Osteoblast (primary cell): ENCODE measurements at regions not wholly inside any gene's neighbourhood (a gene's known extent, or its start where the extent isn't known, plus 50 kb on each side); places are given as distances from the start of the nearest gene placed in this dataset.

Experiments
- DNase-seq: peaks from one replicate; pipeline ENCODE4 v3.0.0; 2011; ENCODE audit warnings: low spot score, mixed read lengths; ENCODE audit not compliant: insufficient read length; ENCODE audit errors: missing footprints
- H2AFZ ChIP-seq: 2 replicates; pipeline ENCODE4 v1.6.0; 2011; ENCODE audit warnings: mild to moderate bottlenecking, low read length
- H3K27ac ChIP-seq: 2 replicates; pipeline ENCODE4 v1.5.1; 2011; ENCODE audit warnings: mild to moderate bottlenecking, low read depth, low read length, moderate library complexity
- H3K27me3 ChIP-seq: 2 replicates; pipeline ENCODE4 v1.6.0; 2012; ENCODE audit warnings: mild to moderate bottlenecking, control low read depth, inconsistent platforms, low read length, moderate library complexity; ENCODE audit not compliant: insufficient read depth
- H3K36me3 ChIP-seq: 2 replicates; pipeline ENCODE4 v1.5.1; 2011; ENCODE audit warnings: mild to moderate bottlenecking, low read length, control low read depth, moderate library complexity; ENCODE audit not compliant: insufficient read depth
- H3K4me1 ChIP-seq: 2 replicates; pipeline ENCODE4 v1.5.1; 2011; ENCODE audit warnings: mild to moderate bottlenecking, low read length, control low read depth, moderate library complexity; ENCODE audit not compliant: insufficient read depth
- H3K4me2 ChIP-seq: 2 replicates; pipeline ENCODE4 v1.6.0; 2011; ENCODE audit warnings: mild to moderate bottlenecking, low read length; ENCODE audit not compliant: insufficient read depth
- H3K4me3 ChIP-seq: fragments of 200-600 bp; sonication (generic); 3 replicates; pipeline ENCODE4 v1.5.1; 2012; ENCODE audit warnings: mild to moderate bottlenecking, low read length, inconsistent platforms; ENCODE audit not compliant: insufficient read depth
- H3K79me2 ChIP-seq: 2 replicates; pipeline ENCODE4 v1.6.0; 2012; ENCODE audit warnings: mild to moderate bottlenecking, low read length, control low read depth, inconsistent platforms; ENCODE audit not compliant: insufficient read depth
- H3K9me3 ChIP-seq: 2 replicates; pipeline ENCODE4 v1.5.1; 2011; ENCODE audit warnings: low read depth, low read length, control low read depth
- H4K20me1 ChIP-seq: 2 replicates; pipeline ENCODE4 v1.6.0; 2012; ENCODE audit warnings: mild to moderate bottlenecking, low read length, control low read depth; ENCODE audit not compliant: insufficient read depth
- TF ChIP-seq, protein P1 (sequence below): IDR thresholded peaks from 2 replicates; pipeline ENCODE4 v1.5.1; 2011; ENCODE audit warnings: mild to moderate bottlenecking, low read depth, low read length, moderate library complexity; ENCODE audit errors: extremely low read depth

- TF ChIP-seq, protein P1, sequence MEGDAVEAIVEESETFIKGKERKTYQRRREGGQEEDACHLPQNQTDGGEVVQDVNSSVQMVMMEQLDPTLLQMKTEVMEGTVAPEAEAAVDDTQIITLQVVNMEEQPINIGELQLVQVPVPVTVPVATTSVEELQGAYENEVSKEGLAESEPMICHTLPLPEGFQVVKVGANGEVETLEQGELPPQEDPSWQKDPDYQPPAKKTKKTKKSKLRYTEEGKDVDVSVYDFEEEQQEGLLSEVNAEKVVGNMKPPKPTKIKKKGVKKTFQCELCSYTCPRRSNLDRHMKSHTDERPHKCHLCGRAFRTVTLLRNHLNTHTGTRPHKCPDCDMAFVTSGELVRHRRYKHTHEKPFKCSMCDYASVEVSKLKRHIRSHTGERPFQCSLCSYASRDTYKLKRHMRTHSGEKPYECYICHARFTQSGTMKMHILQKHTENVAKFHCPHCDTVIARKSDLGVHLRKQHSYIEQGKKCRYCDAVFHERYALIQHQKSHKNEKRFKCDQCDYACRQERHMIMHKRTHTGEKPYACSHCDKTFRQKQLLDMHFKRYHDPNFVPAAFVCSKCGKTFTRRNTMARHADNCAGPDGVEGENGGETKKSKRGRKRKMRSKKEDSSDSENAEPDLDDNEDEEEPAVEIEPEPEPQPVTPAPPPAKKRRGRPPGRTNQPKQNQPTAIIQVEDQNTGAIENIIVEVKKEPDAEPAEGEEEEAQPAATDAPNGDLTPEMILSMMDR: no peak
- H4K20me1 ChIP-seq: no peaks in the 10 kb centered on the region
Measured at GRCh38 chr12:88867510-88867909, 287.2 kb upstream of the KITLG start.

GRCh38 chr12:88866881-88867280 lies 286.6 kb upstream of the KITLG start:
- H3K27ac ChIP-seq: no peak overlapping the region
- H2AFZ ChIP-seq: no peak overlapping the region
- H3K27me3 ChIP-seq: no peaks in the 10 kb centered on the region
- no peaks in the 10 kb centered on the region for H3K36me3 ChIP-seq
- DNase-seq: no peak
- H3K4me2 ChIP-seq: no peak overlapping the region
- peaks cover 7% of the 10 kb centered on the region for H3K4me1 ChIP-seq
- no peak overlapping the region for H3K4me3 ChIP-seq
- no peaks in the 10 kb centered on the region for H3K79me2 ChIP-seq
- H4K20me1 ChIP-seq: no peaks in the 10 kb centered on the region
- H3K9me3 ChIP-seq: no peaks in the 10 kb centered on the region
- TF ChIP-seq, protein P1: no peak

More at GRCh38 chr12:88867510-88867909, 287.2 kb upstream of the KITLG start:
- Histone ChIP-seq H3K4me3 (no peak overlapping the region), H3K9me3 (no peaks in the 10 kb centered on the region), H3K27ac (no peak overlapping the region), H3K36me3 (no peaks in the 10 kb centered on the region), H3K79me2 (no peaks in the 10 kb centered on the region), H3K4me2 (no peak overlapping the region), H2AFZ (no peak overlapping the region), H3K4me1 (peaks cover 7% of the 10 kb centered on the region), H3K27me3 (no peaks in the 10 kb centered on the region)
- no peak for DNase-seq

DNA sequence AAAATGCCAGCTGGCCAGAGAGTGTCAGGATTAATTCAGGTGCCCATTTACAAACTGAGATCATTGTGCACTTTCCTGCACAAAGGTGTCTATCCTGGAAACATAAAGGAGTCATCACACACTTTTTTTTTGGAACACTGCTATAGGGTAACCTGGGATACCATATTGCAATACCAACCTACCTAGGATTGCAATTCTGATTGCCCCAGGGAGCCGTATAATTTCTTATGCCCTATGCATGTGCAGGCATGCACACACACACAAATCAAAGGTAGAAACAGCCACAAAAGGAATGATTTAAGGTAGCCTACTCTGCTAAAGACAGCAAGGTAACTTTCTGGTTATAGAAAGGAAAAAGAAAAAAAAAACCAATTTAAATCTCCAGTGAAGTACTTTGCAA lies 285.3 kb upstream of the KITLG start:
- Histone ChIP-seq H3K4me2 (no peak overlapping the region), H2AFZ (no peak overlapping the region), H3K79me2 (no peaks in the 10 kb centered on the region), H3K36me3 (no peaks in the 10 kb centered on the region), H4K20me1 (no peaks in the 10 kb centered on the region), H3K27me3 (no peaks in the 10 kb centered on the region), H3K4me1 (peaks cover 7% of the 10 kb centered on the region), H3K9me3 (no peaks in the 10 kb centered on the region), H3K27ac (no peak overlapping the region), H3K4me3 (no peak overlapping the region)
- TF ChIP-seq, protein P1: no peak
- no peak for DNase-seq

DNA sequence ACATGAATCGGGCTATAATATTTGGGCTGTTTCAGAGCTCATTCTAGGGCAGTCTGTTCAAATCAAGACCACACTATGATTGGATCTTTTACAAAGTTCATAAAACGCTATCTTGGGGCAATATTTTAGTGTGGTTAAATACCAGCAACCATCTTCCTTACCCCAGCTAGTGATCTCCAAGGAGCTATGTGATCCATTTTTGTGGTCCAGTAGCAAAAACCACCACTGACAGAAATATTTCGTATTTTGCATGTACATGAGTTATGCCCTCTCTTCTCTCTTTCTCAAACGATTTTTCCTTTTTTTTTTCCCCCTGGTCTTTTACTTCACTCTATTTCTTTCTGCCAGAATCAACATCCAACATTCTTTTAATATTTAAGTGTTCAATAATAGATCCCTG lies 280.6 kb upstream of the KITLG start:
- no peaks in the 10 kb centered on the region for H3K79me2 ChIP-seq
- no peak overlapping the region for H3K4me3 ChIP-seq
- no peaks in the 10 kb centered on the region for H4K20me1 ChIP-seq
- no peaks in the 10 kb centered on the region for H3K27me3 ChIP-seq
- H3K9me3 ChIP-seq: no peaks in the 10 kb centered on the region
- no peak overlapping the region for H3K27ac ChIP-seq
- peak; percentile 59 for DNase-seq
- no peaks in the 10 kb centered on the region for H3K4me1 ChIP-seq
- TF ChIP-seq, protein P1: no peak
- H3K4me2 ChIP-seq: peak overlapping the region; percentile 12
- no peaks in the 10 kb centered on the region for H3K36me3 ChIP-seq
- H2AFZ ChIP-seq: peak overlapping the region; percentile 38
